Panc1 (cell line): ENCODE measurements at regions not wholly inside any gene's neighbourhood (a gene's known extent, or its start where the extent isn't known, plus 50 kb on each side); places are given as distances from the start of the nearest gene placed in this dataset.

ENCODE experiments used
- ATAC-seq: fragments of 200-7000 bp; cut with Tn5 transposase; 2 replicates; pipeline ENCODE4 v1.9.1; 2020; ENCODE audit warnings: mild to moderate bottlenecking, moderate library complexity
- BruUV-seq: library from RNA; stranded (reverse); fragments of 400-500 nt; replicated peaks from 2 replicates; lab custom pipeline; 2021; lab: Mats Ljungman, UMichigan
- CTCF ChIA-PET: fragments of 300-600 bp; sonication (Branson Sonifier 250); formaldehyde crosslinking; loops from one replicate; lab custom pipeline; 2022; ENCODE audit warnings: antibody characterized with exemption; lab: Charles Lee
- POLR2A ChIA-PET: fragments of 300-600 bp; sonication (Branson Sonifier 250); formaldehyde crosslinking; loops from one replicate; lab custom pipeline; 2022; ENCODE audit warnings: antibody characterized with exemption; lab: Charles Lee
- DNase-seq: peaks from one replicate; pipeline ENCODE4 v3.0.0-alpha.2; 2010; ENCODE audit warnings: low read depth, low spot score
- H3K27ac ChIP-seq: 2 replicates; pipeline ENCODE4 v1.5.1; 2011; ENCODE audit warnings: mild to moderate bottlenecking, low read length, inconsistent platforms
- H3K27me3 ChIP-seq: fragments of 200-500 bp; sonication (Bioruptor generic); 2 replicates; pipeline ENCODE4 v1.6.0; 2014; ENCODE audit warnings: low read length, inconsistent platforms; ENCODE audit not compliant: control insufficient read depth, insufficient read depth
- H3K36me3 ChIP-seq: fragments of 200-500 bp; sonication (Bioruptor generic); 2 replicates; pipeline ENCODE4 v1.5.1; 2014; ENCODE audit warnings: inconsistent platforms, mild to moderate bottlenecking, low read length, moderate library complexity; ENCODE audit not compliant: control insufficient read depth, insufficient read depth
- H3K4me1 ChIP-seq: 2 replicates; pipeline ENCODE4 v1.5.1; 2011; ENCODE audit warnings: inconsistent platforms, mild to moderate bottlenecking, low read length, moderate library complexity; ENCODE audit not compliant: control insufficient read depth, insufficient read depth
- H3K4me3 ChIP-seq, 2 experiments: 2 replicates each; pipeline ENCODE4 v1.5.1; 2011 to 2012; ENCODE audit warnings: low read depth in 2 of 2, low read length in 2 of 2, mild to moderate bottlenecking in 2 of 2, inconsistent platforms in 1 of 2, moderate library complexity in 1 of 2
- H3K9me3 ChIP-seq: fragments of 200-500 bp; sonication (Bioruptor generic); 2 replicates; pipeline ENCODE4 v1.5.1; 2014; ENCODE audit warnings: low read depth, mild to moderate bottlenecking, inconsistent platforms, low read length, moderate library complexity; ENCODE audit not compliant: control insufficient read depth, insufficient read depth
- POLR2AphosphoS5 ChIP-seq: IDR thresholded peaks from 2 replicates; pipeline ENCODE4 v1.6.1; 2012; ENCODE audit warnings: mild to moderate bottlenecking, low read depth, low read length, moderate library complexity
- SIN3A ChIP-seq: IDR thresholded peaks from 2 replicates; pipeline ENCODE4 v1.6.1; 2012; ENCODE audit warnings: low read depth, mild to moderate bottlenecking, low read length, moderate library complexity, borderline replicate concordance; ENCODE audit not compliant: insufficient read depth
- TCF7L2 ChIP-seq: IDR thresholded peaks from 2 replicates; pipeline ENCODE4 v1.6.1; 2011; ENCODE audit warnings: mild to moderate bottlenecking, low read depth, low read length, inconsistent platforms
- in situ Hi-C: cut with HindIII; loops from 2 replicates; pipeline ENCODE4 v1.10.0; 2016; ENCODE audit warnings: low sequenced_read_pairs, low pct_unique_long_range_greater_than_20kb
- intact Hi-C: fragments of 100-400 bp; cut with micrococcal nuclease; formaldehyde crosslinking; loops from one replicate; pipeline ENCODE4 v1.10.0; 2022; ENCODE audit not compliant: unreplicated experiment
- TF ChIP-seq, protein P1 (sequence below): fragments of 450-650 bp; IDR thresholded peaks from 2 replicates; pipeline ENCODE4 v1.5.1; 2017; ENCODE audit warnings: mild to moderate bottlenecking
- TF ChIP-seq, protein P2 (sequence below), 2 experiments: IDR thresholded peaks; 2 replicates each; pipeline ENCODE4 v1.6.1; 2011 to 2012; ENCODE audit warnings: low read depth in 2 of 2, control low read depth in 1 of 2, low read length in 1 of 2, mild to moderate bottlenecking in 1 of 2, moderate library complexity in 1 of 2; ENCODE audit not compliant: insufficient read depth in 1 of 2

DNA sequence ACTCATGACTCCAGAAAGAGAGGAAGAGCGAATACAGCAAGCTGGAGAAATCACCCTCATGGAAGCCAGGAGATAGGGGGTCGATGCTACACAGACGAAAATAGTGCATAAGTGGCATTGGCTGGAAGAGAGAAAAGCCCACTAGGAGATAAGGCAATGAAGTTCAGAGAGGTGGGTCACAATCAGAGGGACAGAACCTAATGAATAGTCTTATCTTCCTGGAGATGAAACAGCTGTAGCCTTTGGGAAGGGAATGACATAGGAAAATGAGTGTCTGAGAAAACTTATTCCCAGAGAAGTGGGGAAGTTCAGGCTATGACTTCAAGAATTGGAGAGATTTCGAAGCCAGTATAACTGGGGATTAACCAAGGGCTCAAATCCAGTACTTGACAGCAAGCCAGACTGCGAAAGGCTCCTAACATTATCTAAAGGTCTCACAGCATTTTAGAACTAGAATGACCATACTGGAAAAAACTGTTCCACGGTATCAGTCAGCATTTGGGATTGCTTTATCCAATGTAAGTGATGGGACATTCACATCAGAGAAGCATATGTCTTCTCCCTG lies 211.1 kb downstream of the ZNF365 start:
- no TSS peak for BruUV-seq
- H3K27ac ChIP-seq = no peak overlapping the region
- POLR2A ChIA-PET = no interaction called here
- in situ Hi-C loops (no loop called here), intact Hi-C loops (no loop called here)
- no peaks in the 10 kb centered on the region for H3K4me1 ChIP-seq
- CTCF ChIA-PET = no interaction called here
- no peaks in the 10 kb centered on the region for H3K36me3 ChIP-seq
- TF ChIP-seq, protein P1, sequence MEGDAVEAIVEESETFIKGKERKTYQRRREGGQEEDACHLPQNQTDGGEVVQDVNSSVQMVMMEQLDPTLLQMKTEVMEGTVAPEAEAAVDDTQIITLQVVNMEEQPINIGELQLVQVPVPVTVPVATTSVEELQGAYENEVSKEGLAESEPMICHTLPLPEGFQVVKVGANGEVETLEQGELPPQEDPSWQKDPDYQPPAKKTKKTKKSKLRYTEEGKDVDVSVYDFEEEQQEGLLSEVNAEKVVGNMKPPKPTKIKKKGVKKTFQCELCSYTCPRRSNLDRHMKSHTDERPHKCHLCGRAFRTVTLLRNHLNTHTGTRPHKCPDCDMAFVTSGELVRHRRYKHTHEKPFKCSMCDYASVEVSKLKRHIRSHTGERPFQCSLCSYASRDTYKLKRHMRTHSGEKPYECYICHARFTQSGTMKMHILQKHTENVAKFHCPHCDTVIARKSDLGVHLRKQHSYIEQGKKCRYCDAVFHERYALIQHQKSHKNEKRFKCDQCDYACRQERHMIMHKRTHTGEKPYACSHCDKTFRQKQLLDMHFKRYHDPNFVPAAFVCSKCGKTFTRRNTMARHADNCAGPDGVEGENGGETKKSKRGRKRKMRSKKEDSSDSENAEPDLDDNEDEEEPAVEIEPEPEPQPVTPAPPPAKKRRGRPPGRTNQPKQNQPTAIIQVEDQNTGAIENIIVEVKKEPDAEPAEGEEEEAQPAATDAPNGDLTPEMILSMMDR = no peak
- no peak for TF ChIP-seq POLR2AphosphoS5
- TF ChIP-seq SIN3A = no peak
- no peak for TF ChIP-seq TCF7L2
- TF ChIP-seq, protein P2, sequence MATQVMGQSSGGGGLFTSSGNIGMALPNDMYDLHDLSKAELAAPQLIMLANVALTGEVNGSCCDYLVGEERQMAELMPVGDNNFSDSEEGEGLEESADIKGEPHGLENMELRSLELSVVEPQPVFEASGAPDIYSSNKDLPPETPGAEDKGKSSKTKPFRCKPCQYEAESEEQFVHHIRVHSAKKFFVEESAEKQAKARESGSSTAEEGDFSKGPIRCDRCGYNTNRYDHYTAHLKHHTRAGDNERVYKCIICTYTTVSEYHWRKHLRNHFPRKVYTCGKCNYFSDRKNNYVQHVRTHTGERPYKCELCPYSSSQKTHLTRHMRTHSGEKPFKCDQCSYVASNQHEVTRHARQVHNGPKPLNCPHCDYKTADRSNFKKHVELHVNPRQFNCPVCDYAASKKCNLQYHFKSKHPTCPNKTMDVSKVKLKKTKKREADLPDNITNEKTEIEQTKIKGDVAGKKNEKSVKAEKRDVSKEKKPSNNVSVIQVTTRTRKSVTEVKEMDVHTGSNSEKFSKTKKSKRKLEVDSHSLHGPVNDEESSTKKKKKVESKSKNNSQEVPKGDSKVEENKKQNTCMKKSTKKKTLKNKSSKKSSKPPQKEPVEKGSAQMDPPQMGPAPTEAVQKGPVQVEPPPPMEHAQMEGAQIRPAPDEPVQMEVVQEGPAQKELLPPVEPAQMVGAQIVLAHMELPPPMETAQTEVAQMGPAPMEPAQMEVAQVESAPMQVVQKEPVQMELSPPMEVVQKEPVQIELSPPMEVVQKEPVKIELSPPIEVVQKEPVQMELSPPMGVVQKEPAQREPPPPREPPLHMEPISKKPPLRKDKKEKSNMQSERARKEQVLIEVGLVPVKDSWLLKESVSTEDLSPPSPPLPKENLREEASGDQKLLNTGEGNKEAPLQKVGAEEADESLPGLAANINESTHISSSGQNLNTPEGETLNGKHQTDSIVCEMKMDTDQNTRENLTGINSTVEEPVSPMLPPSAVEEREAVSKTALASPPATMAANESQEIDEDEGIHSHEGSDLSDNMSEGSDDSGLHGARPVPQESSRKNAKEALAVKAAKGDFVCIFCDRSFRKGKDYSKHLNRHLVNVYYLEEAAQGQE (IDR thresholded peaks at IDR 0.05; ENCODE audit: insufficient read depth in 1 of 2, low read depth in 2 of 2, low read length in 1 of 2) = no peak
- H3K4me3 ChIP-seq = no peak overlapping the region
- no peaks in the 10 kb centered on the region for H3K9me3 ChIP-seq
- DNase-seq = no peak
- no peaks in the 10 kb centered on the region for H3K27me3 ChIP-seq
- no peak for ATAC-seq

- intact Hi-C loops (no loop called here), in situ Hi-C loops (no loop called here)
- TF ChIP-seq, protein P1 = no peak
- TF ChIP-seq SIN3A (no peak), TCF7L2 (no peak), POLR2AphosphoS5 (no peak)
- TF ChIP-seq, protein P2 (IDR thresholded peaks at IDR 0.05; ENCODE audit: insufficient read depth in 1 of 2, low read depth in 2 of 2, low read length in 1 of 2) = no peak
- Histone ChIP-seq H3K4me3 (no peak overlapping the region), H3K4me1 (no peaks in the 10 kb centered on the region), H3K9me3 (no peaks in the 10 kb centered on the region), H3K27ac (no peak overlapping the region), H3K27me3 (no peaks in the 10 kb centered on the region; the same call in 1 of the 2 replicates), H3K36me3 (no peaks in the 10 kb centered on the region)
- DNase-seq = no peak
- ATAC-seq = no peak
- no TSS peak for BruUV-seq
- ChIA-PET CTCF (no interaction called here), POLR2A (no interaction called here)
Measured at GRCh38 chr10:62587011-62587410, 212.8 kb downstream of the ZNF365 start.
